HG02642 (cell line): ENCODE measurements at regions not wholly inside any gene's neighbourhood (a gene's known extent, or its start where the extent isn't known, plus 50 kb on each side); places are given as distances from the start of the nearest gene placed in this dataset.
"Not testable (repeated sequence)": the region's sequence is repeated elsewhere in the genome, so short reads cannot be mapped to it uniquely, and the experiment has no call there.

Experiments
- ATAC-seq: cut with Tn5 transposase; IDR thresholded peaks from one replicate; pipeline ENCODE4 v1.9.1; 2021; ENCODE audit warnings: mild to moderate bottlenecking; ENCODE audit not compliant: unreplicated experiment, poor library complexity

GRCh38 chr4:12519426-12519825 is 964.7 kb downstream of the RAB28 start:
- no peak for ATAC-seq

DNA sequence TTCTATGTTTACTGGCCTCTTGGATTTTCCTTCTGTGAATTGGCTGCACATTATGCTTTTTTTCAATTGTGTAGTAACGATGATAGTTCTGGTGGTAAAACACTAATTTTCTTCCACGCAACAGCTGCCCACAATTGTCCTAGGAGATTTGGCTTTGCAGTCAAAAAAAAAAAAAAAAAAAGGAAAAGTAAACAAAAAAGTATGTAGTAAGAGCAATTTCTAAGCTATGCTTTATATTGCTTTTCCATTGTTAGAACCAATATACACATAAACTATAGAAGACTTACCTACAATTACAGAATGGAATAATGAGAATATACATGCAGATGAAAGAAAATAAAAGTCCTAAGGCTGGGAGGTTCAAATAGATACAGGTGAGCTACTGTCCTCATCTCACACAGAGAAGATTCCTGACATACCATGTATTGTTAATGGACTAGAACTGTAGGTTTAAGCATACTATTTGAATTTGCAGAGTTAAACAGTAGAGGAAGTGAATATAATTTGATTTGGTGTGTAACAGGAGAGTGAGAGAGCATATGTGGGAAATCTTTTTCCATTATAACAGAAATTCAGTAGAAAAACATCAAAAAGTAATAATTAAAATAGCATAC is 976.2 kb downstream of the RAB28 start:
- ATAC-seq, result no peak

GRCh38 chr4:12500409-12500808 is 983.7 kb downstream of the RAB28 start:
- ATAC-seq, result no peak

DNA sequence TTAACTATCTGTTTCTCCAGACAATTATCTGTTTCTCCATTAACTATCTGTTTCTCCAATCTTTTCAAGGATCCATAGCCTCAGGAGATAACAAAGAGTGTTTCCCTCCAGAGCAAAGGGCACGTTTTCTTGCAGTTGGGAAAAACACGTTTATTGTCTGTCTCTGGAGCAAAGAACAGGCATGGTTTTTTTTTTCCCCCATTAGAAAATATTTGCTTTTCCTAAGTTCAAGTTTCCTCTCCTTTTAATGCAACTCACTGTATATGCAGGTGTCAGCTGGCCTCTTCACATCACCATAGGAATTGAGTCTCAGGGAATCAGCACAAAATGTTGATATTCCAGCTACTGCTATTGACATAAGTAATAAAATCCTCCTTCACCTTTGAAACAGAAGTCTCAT is 984.4 kb downstream of the RAB28 start:
- no peak for ATAC-seq

DNA sequence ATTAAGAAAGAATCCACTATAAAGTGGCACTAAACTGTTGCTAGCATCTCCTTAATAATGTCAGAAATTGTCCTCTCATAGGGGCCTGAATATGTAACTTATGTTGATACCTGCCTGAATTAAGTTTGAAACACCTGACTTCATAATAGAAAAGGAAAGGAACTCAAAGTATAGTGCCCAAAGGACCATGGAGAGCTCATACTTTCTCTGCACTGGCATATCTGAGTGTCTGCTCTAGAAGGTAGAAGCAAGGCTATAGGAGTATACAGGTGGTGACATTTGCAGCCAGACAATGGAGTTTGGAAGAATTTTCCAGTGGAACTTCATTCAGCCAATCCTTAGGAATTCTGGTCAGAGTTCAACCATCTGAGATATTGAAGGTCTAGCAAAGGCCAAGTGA is 988.9 kb downstream of the RAB28 start:
- ATAC-seq, result no peak

DNA sequence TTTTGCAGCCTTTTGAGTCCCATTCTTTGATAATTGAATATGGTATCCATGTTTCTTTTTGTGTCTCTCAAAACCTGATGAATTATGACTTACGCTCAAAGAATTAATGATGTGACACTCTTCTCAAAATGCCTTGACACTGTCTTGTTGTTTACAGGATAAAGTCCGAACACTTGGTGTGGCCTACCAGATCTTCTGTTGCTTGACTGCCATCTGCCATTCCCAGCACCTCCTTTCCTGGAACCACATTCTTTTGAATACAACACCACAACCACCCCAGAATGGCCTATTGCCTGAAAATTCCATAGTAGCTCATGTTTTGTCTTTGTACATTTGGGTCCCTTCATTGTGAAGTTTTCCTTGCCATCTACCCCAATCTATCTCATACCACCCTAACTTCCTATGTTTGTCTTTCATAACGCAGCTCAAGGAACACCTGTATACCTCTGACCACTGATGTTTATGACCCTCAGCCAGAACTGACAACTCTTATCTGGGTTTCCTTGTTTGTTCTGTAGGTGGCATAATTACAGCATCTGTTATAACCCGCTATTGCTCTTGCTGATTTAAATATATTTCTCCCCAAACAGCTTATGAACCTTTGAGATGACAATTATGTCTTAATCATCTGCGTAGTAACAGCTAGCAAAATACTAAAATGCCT is 991.3 kb downstream of the RAB28 start:
- no peak for ATAC-seq

- ATAC-seq, result no peak
Measured at GRCh38 chr4:12488672-12489071, 995.5 kb downstream of the RAB28 start.

DNA sequence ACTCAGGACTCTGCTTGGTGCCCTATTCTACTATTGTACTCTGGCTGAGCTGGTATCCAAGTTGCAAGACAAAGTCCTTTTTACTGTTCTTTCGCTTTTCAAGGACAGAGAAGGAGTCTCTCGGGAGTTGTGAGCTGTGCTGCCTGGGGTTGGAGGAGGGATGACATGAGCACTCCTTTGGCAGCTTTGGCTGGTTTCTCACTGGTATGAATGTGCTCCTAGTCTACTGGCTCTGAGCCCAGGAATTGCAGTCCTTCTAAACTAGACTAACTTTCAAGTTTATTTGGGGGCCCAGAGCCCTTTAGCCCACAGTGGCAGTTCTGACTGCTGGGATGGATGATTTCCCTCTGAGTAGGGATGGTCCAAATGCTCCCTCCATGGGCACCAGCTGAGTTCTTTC is 997.1 kb downstream of the RAB28 start:
- ATAC-seq, result no peak

GRCh38 chr4:12472087-12472486 is 1012.1 kb downstream of the RAB28 start:
- no peak for ATAC-seq

DNA sequence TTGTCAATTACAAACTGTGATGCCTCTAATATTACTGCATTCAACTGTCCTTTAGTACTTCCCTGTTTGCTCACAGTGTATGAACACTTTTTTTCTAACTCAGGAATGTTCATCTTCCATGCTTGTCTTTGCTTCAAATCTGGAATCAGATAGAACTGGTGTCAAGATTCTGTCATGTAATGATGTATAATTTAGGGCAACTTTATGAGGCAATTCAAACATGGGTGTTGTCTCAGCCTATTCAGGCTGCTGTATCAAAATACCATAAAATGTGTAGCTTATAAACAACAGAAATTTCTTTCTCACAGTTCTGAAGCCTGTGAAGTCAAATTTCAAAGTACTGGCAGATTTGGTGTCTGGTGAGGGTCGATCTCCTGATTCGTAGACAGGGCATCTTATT is 1012.9 kb downstream of the RAB28 start:
- no peak for ATAC-seq

DNA sequence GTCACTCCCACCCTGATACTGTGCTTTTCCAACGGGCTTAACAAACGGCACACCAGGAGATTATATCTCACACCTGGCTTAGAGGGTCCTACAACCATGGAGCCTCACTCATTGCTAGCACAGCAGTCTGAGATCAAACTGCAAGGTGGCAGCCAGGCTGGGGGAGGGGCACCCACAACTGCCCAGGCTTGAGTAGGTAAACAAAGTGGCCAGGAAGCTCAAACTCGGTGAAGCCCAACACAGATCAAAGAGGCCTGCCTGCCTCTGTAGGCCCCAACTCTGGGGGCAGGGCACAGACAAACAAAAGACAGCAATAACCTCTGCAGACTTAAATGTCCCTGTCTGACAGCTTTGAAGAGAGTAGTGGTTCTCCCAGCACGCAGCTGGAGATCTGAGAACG is 1022.6 kb downstream of the RAB28 start:
- not testable (repeated sequence) for ATAC-seq

DNA sequence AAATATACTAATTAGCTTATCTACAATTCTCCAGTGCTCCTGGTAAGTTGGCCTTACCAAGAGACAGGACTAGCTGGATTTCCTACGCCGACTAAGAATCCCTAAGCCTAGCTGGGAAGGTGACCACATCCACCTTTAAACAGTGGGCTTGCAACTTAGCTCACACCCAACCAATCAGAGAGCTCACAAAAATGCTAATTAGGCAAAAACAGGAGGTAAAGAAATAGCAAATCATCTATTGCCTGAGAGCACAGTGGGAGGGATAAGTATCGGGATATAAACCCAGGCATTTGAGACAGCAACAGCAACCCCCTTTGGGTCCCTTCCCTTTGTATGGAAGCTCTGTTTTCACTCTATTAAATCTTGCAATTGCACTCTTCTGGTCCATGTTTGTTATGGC is 1025.0 kb downstream of the RAB28 start:
- no peak for ATAC-seq

GRCh38 chr4:12458621-12459020 is 1025.5 kb downstream of the RAB28 start:
- no peak for ATAC-seq

DNA sequence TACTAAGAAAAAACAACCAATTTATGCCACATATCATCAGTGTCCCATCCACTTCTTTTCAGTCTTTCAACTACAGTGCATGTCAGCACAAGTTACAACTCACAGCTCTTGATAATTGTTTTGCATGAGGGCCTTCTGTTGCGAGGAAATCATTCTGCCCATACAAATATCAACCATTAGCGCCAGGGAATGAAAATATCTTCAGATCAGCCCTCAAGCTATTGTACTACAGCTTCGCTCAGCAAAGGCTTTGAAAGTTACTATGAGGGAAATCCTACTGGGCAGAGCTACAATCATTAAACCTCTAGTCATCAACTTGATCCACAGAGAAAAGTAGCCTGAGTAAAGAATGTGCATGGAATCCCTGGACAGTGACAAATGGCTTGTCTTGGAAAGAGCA is 1023.6 kb upstream of the HS3ST1 start:
- ATAC-seq, result no peak

DNA sequence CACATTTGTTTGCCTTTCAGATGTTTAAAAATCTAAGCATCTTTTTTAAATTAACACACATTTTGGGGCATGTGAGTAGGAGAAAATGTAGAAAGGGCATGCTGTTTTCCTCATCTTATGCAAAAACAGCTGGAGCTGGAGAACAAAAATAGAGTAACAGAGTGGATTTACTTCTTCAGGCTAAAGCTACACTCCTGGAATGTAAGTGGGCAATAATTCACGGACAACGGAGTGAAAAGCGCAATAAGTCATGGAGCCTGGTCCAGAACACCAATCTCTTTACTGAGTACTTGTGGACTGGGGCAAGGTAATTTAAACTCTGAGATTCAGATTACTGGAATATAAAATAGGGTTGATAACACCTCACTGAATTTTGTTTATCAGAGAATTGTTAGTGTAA is 1018.8 kb upstream of the HS3ST1 start:
- no peak for ATAC-seq

DNA sequence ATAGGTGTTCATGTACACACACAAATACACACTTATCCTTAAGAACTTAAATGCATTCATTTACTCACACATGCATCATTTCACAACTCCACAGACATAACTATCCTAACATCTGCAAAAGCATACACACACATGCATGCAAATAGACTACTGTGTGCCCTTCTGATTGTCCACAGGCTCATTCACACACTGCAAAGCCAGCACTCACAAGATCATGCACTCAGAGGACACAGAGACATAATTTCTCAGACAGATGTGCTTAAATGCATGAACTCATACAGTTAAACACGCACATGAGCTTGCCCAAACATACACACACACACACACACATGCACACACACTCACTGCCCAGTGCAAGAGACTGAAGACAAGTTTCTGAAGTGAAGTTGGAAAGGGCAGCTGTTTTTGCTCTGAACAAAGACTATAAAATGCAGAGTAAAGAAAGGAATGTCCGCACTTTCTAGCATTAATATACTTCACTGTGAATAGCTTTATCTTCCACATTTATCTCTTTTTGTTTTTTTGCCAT is 1018.0 kb upstream of the HS3ST1 start:
- ATAC-seq, result no peak

- ATAC-seq, result no peak
Measured at GRCh38 chr4:12446256-12446655, 1017.6 kb upstream of the HS3ST1 start.

GRCh38 chr4:12445711-12446235 is 1017.1 kb upstream of the HS3ST1 start:
- ATAC-seq, result no peak

DNA sequence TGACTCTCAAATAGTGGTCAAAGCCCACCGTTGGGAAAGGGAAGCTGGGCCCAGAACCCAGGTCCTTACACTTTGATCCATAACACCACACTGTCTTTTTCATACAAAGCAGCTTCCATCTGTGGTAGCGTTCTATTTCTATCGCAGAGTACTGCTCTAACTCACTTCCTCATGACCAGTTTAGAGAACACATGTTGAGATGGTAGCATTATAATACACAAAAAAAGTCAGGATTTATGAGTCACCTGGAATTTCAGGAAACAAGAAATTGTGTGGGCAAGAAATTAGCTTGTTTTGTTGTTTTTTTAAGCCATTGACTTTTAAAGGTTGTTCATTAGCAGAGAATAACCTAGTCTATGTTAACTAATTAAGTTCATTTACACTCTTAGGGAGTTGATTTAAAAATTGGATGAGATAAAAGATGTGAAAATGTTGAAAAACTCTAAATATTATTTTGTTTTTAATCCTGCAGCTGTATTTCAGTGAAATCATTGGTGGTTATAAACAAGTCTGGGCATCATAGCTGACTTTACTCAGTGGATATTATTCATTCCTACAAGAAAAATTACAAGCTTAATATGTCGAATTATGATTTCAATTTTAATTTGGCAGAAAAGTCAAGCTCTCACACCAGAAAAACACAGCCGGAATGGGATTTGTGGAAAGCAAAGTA is 1011.1 kb upstream of the HS3ST1 start:
- ATAC-seq, result no peak

GRCh38 chr4:12431259-12431658 is 1002.6 kb upstream of the HS3ST1 start:
- ATAC-seq, result not testable (repeated sequence)

GRCh38 chr4:12421364-12421763 is 992.7 kb upstream of the HS3ST1 start:
- no peak for ATAC-seq
